KMS-11 (cell line): ENCODE measurements at regions not wholly inside any gene's neighbourhood (a gene's known extent, or its start where the extent isn't known, plus 50 kb on each side); places are given as distances from the start of the nearest gene placed in this dataset.

Experiments
- H2AFZ ChIP-seq: fragments of 200-600 bp; sonication (generic); 2 replicates; pipeline ENCODE4 v1.6.1; 2016; ENCODE audit warnings: antibody characterized with exemption, mixed run types, low read depth
- H3K27ac ChIP-seq: fragments of 200-600 bp; sonication (generic); 2 replicates; pipeline ENCODE4 v1.6.1; 2016; ENCODE audit warnings: mild to moderate bottlenecking, mixed run types
- H3K27me3 ChIP-seq: fragments of 200-600 bp; sonication (generic); 2 replicates; pipeline ENCODE4 v1.6.1; 2017; ENCODE audit warnings: mild to moderate bottlenecking, low read depth, mixed run types, moderate library complexity; ENCODE audit not compliant: insufficient read depth
- H3K36me3 ChIP-seq: fragments of 200-600 bp; sonication (generic); 2 replicates; pipeline ENCODE4 v1.6.1; 2017; ENCODE audit warnings: mild to moderate bottlenecking, mixed run types; ENCODE audit not compliant: insufficient read depth
- H3K4me1 ChIP-seq: fragments of 200-600 bp; sonication (generic); 2 replicates; pipeline ENCODE4 v1.6.1; 2016; ENCODE audit warnings: mild to moderate bottlenecking, low read depth, mixed run types; ENCODE audit not compliant: poor library complexity, severe bottlenecking
- H3K4me2 ChIP-seq: fragments of 200-600 bp; sonication (generic); 2 replicates; pipeline ENCODE4 v1.7.0; 2016; ENCODE audit warnings: mild to moderate bottlenecking, mixed run types
- H3K4me3 ChIP-seq: fragments of 200-600 bp; sonication (generic); IDR thresholded peaks from 2 replicates; pipeline ENCODE4 v1.6.1; 2017; ENCODE audit warnings: low read depth, low read length, mixed read lengths; ENCODE audit not compliant: insufficient read depth
- H3K79me2 ChIP-seq: fragments of 200-600 bp; sonication (generic); 2 replicates; pipeline ENCODE4 v1.6.1; 2016; ENCODE audit warnings: low read depth, mixed run types; ENCODE audit not compliant: insufficient read depth
- H3K9ac ChIP-seq: fragments of 200-600 bp; sonication (generic); 2 replicates; pipeline ENCODE4 v1.6.1; 2016; ENCODE audit warnings: mild to moderate bottlenecking, mixed run types
- H4K20me1 ChIP-seq: fragments of 200-600 bp; sonication (generic); 2 replicates; pipeline ENCODE4 v1.6.1; 2016; ENCODE audit warnings: mild to moderate bottlenecking, mixed run types; ENCODE audit not compliant: insufficient read depth
- CTCF ChIP-seq: fragments of 200-600 bp; sonication (generic); conservative IDR thresholded peaks from 2 replicates; pipeline ENCODE4 v1.6.1; 2017; ENCODE audit warnings: low read depth, mild to moderate bottlenecking, antibody characterized with exemption, low read length, moderate library complexity, mixed read lengths

GRCh38 chr4:59689149-59689548, 1511.0 kb upstream of the ADGRL3 start:
- Histone ChIP-seq H3K4me3 (no peak overlapping the region), H3K36me3 (no peaks in the 10 kb centered on the region), H3K9ac (no peak overlapping the region), H3K79me2 (no peaks in the 10 kb centered on the region), H2AFZ (no peak overlapping the region), H3K27me3 (no peaks in the 10 kb centered on the region), H4K20me1 (no peaks in the 10 kb centered on the region), H3K27ac (no peak overlapping the region), H3K4me1 (no peaks in the 10 kb centered on the region), H3K4me2 (no peak overlapping the region)
- no peak for TF ChIP-seq CTCF

- Histone ChIP-seq H3K36me3 (no peaks in the 10 kb centered on the region), H2AFZ (no peak overlapping the region), H3K27ac (no peak overlapping the region), H3K4me3 (no peak overlapping the region), H3K27me3 (no peaks in the 10 kb centered on the region), H3K4me2 (no peak overlapping the region), H4K20me1 (no peaks in the 10 kb centered on the region), H3K79me2 (no peaks in the 10 kb centered on the region), H3K9ac (no peak overlapping the region), H3K4me1 (no peaks in the 10 kb centered on the region)
- TF ChIP-seq CTCF, result no peak
Measured at GRCh38 chr4:59695355-59696053, 1504.6 kb upstream of the ADGRL3 start.

GRCh38 chr4:59698041-59698440, 1502.1 kb upstream of the ADGRL3 start:
- Histone ChIP-seq H3K27ac (no peak overlapping the region), H3K4me3 (no peak overlapping the region), H3K9ac (no peak overlapping the region), H3K36me3 (no peaks in the 10 kb centered on the region), H4K20me1 (no peaks in the 10 kb centered on the region), H3K27me3 (no peaks in the 10 kb centered on the region), H3K4me2 (no peak overlapping the region), H3K79me2 (no peaks in the 10 kb centered on the region), H2AFZ (no peak overlapping the region), H3K4me1 (no peaks in the 10 kb centered on the region)
- TF ChIP-seq CTCF, result no peak

GRCh38 chr4:59700651-59701050, 1499.5 kb upstream of the ADGRL3 start:
- TF ChIP-seq CTCF, result no peak
- no peaks in the 10 kb centered on the region for H3K27me3 ChIP-seq
- H3K4me2 ChIP-seq, result no peak overlapping the region
- no peak overlapping the region for H3K9ac ChIP-seq
- no peaks in the 10 kb centered on the region for H3K79me2 ChIP-seq
- no peak overlapping the region for H3K27ac ChIP-seq
- no peaks in the 10 kb centered on the region for H3K36me3 ChIP-seq
- no peaks in the 10 kb centered on the region for H4K20me1 ChIP-seq
- H3K4me3 ChIP-seq, result no peak overlapping the region
- no peak overlapping the region for H2AFZ ChIP-seq
- no peaks in the 10 kb centered on the region for H3K4me1 ChIP-seq
